ENCODE measurements at regions not wholly inside any gene's neighbourhood (a gene's known extent, or its start where the extent isn't known, plus 50 kb on each side); places are given as distances from the start of the nearest gene placed in this dataset.

DNA sequence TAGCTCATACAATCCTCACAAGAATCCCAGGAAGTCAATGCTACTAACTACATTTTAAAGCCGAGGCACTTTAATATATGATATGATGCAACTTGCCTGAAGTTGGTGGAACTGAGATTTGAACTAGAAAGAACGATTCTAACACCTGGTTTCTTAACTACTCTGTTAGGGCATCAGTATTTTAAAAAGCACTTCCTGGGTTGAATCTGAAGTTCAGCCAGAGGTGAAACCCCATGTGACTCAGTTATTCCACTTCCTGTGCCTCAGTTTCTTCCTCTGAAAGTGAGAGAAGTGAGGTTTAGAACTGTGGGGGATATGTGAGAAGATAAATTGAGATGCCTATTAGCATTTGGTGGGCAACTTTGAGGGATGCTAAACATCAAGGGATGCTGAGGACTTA is 129.4 kb upstream of the ANKFN1 start:
- TF ChIP-seq, protein P1, sequence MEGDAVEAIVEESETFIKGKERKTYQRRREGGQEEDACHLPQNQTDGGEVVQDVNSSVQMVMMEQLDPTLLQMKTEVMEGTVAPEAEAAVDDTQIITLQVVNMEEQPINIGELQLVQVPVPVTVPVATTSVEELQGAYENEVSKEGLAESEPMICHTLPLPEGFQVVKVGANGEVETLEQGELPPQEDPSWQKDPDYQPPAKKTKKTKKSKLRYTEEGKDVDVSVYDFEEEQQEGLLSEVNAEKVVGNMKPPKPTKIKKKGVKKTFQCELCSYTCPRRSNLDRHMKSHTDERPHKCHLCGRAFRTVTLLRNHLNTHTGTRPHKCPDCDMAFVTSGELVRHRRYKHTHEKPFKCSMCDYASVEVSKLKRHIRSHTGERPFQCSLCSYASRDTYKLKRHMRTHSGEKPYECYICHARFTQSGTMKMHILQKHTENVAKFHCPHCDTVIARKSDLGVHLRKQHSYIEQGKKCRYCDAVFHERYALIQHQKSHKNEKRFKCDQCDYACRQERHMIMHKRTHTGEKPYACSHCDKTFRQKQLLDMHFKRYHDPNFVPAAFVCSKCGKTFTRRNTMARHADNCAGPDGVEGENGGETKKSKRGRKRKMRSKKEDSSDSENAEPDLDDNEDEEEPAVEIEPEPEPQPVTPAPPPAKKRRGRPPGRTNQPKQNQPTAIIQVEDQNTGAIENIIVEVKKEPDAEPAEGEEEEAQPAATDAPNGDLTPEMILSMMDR (IDR thresholded peaks at IDR 0.05) = no peak
- TF ChIP-seq POLR2A (IDR thresholded peaks at IDR 0.05) = no peak
